GM19468 (cell line): ENCODE measurements at regions not wholly inside any gene's neighbourhood (a gene's known extent, or its start where the extent isn't known, plus 50 kb on each side); places are given as distances from the start of the nearest gene placed in this dataset.
"Not testable (repeated sequence)": the region's sequence is repeated elsewhere in the genome, so short reads cannot be mapped to it uniquely, and the experiment has no call there.

ENCODE experiments used
- ATAC-seq: cut with Tn5 transposase; IDR thresholded peaks from one replicate; pipeline ENCODE4 v1.9.1; 2021; ENCODE audit warnings: mild to moderate bottlenecking, moderate library complexity, moderate number of reproducible peaks; ENCODE audit not compliant: unreplicated experiment; ENCODE audit errors: extremely low read depth

GRCh38 chr17:56688151-56688550, 94.7 kb downstream of the NOG start:
- no peak for ATAC-seq

- no peak for ATAC-seq
Observed at GRCh38 chr17:56690441-56691291, 97.2 kb downstream of the NOG start.

- no peak for ATAC-seq
Observed at GRCh38 chr17:56694825-56695224, 101.3 kb downstream of the NOG start.

- ATAC-seq = no peak
Observed at GRCh38 chr17:56697190-56697589, 103.7 kb downstream of the NOG start.

- no peak for ATAC-seq
Observed at GRCh38 chr17:56699186-56699894, 105.8 kb downstream of the NOG start.

GRCh38 chr17:56700919-56701420, 107.5 kb downstream of the NOG start:
- no peak for ATAC-seq

- no peak for ATAC-seq
Observed at GRCh38 chr17:56707312-56708219, 114.1 kb downstream of the NOG start.

GRCh38 chr17:56708220-56708558, 114.7 kb downstream of the NOG start:
- no peak for ATAC-seq

- ATAC-seq = no peak
Observed at GRCh38 chr17:56708670-56709410, 115.3 kb downstream of the NOG start.

- ATAC-seq = no peak
Observed at GRCh38 chr17:56710986-56711385, 117.5 kb downstream of the NOG start.

- ATAC-seq = peak; percentile 74
Observed at GRCh38 chr17:56715613-56716357, 117.9 kb downstream of the C17orf67 start.

GRCh38 chr17:56717471-56717870, 116.2 kb downstream of the C17orf67 start:
- no peak for ATAC-seq

- ATAC-seq = no peak
Observed at GRCh38 chr17:56718515-56718914, 115.2 kb downstream of the C17orf67 start.

- no peak for ATAC-seq
Observed at GRCh38 chr17:56723421-56723820, 110.3 kb downstream of the C17orf67 start.

GRCh38 chr17:56724664-56725063, 109.1 kb downstream of the C17orf67 start:
- no peak for ATAC-seq

GRCh38 chr17:56725144-56725543, 108.6 kb downstream of the C17orf67 start:
- no peak for ATAC-seq

- no peak for ATAC-seq
Observed at GRCh38 chr17:56727876-56728617, 105.7 kb downstream of the C17orf67 start.

- ATAC-seq = not testable (repeated sequence)
Observed at GRCh38 chr17:56731096-56731495, 102.6 kb downstream of the C17orf67 start.
